LNCAP (cell line): ENCODE measurements at regions not wholly inside any gene's neighbourhood (a gene's known extent, or its start where the extent isn't known, plus 50 kb on each side); places are given as distances from the start of the nearest gene placed in this dataset.

Experiments
- CTCF ChIP-seq: fragments of 450-650 bp; IDR thresholded peaks from 2 replicates; pipeline ENCODE4 v1.5.1; 2017; ENCODE audit warnings: mild to moderate bottlenecking

DNA sequence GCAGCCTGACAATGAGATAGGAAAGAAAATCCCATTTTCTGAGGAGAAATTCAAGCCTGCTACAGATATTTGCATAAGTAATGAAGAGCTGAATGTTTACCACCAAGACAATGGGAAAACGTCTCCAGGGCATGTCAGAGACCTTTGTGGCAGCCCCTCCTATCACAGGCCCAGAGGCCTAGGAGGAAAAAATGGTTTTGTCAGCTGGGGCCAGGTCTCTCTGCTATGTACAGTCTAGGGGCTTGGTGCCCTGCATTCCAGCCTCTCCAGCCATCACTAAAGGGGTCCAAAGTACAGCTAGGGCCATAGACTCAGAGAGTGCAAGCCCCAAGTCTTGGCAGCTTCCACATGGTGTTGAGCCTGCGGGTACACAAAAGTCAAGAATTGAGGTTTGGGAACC is 361.6 kb upstream of the ANXA10 start:
- no peak for TF ChIP-seq CTCF

GRCh38 chr4:167745024-167745687 is 347.2 kb upstream of the ANXA10 start:
- TF ChIP-seq CTCF = no peak

DNA sequence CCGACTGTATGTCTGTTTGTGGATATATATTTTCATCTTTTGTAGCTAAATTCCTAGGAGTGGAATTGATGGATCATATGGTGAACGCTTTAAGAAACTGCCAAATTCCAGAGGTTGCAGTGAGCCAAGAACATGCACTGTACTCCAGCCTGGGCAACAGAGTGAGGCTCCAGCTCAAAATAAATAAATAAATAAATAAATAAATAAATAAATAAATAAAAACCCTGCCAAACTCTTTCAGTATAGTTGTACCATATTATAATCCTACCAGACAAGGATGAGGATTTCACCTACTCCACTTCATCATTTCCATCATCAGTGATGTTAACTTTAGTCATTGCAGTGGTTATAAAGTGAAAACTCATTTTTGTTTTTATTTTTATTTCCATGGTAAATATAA is 325.1 kb upstream of the ANXA10 start:
- TF ChIP-seq CTCF = no peak

DNA sequence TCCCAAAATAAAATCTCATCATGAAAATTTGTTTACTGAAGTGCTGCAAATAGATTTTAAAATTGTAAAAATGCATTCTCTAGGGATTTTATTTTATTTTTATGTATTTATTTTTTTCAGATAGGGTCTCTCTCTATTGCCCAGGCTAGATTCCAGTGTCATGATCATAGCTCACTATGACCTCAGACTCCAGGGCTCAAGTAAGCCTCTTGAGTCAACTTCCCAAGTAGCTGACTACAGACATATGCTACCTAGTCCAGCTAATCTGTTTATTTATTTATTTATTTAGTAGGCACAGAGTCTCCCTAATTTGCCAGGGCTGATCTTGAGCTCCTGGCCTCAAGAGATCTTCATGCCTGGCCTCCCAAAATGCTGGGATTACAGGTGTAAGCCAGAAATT is 317.7 kb upstream of the ANXA10 start:
- no peak for TF ChIP-seq CTCF

GRCh38 chr4:167775375-167775774 is 317.0 kb upstream of the ANXA10 start:
- no peak for TF ChIP-seq CTCF

DNA sequence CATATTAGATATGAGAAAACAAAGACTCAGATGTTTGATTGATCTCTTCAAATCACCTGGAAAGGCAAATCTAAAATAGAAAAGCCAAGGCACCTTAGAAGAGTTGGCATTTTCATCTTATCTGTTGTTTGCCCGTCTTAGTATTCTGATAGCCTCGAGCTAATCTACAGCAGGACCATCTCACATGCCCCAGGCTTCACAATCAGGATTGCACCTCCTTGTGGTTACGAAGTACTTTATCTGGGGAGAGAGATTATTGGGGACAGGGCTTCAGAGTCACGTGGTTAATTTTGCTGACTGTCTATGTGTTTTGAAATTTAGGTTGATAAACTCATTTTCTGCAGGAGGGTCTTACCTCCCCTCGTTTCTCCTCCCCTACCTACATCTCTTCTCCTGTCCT is 313.1 kb upstream of the ANXA10 start:
- no peak for TF ChIP-seq CTCF

GRCh38 chr4:167779864-167780263 is 312.5 kb upstream of the ANXA10 start:
- TF ChIP-seq CTCF = no peak

- no peak for TF ChIP-seq CTCF
Measured at GRCh38 chr4:167784826-167785225, 307.5 kb upstream of the ANXA10 start.
